WTC11 (cell line): ENCODE measurements at regions not wholly inside any gene's neighbourhood (a gene's known extent, or its start where the extent isn't known, plus 50 kb on each side); places are given as distances from the start of the nearest gene placed in this dataset.

ENCODE experiments used
- FOXJ3 ChIP-seq: sonication (generic); formaldehyde crosslinking; IDR thresholded peaks from 2 replicates; pipeline ENCODE4 v1.9.0; 2021; ENCODE audit warnings: missing genetic modification reagents, mild to moderate bottlenecking, borderline replicate concordance
- FOXP1 ChIP-seq: sonication (generic); formaldehyde crosslinking; IDR thresholded peaks from 2 replicates; pipeline ENCODE4 v1.8.0; 2022; ENCODE audit warnings: missing genetic modification reagents, mild to moderate bottlenecking, moderate library complexity, borderline replicate concordance
- NR2C2 ChIP-seq: sonication (generic); formaldehyde crosslinking; IDR thresholded peaks from 2 replicates; pipeline ENCODE4 v1.8.0; 2022; ENCODE audit warnings: mild to moderate bottlenecking, missing genetic modification reagents
- RELA ChIP-seq: sonication (generic); formaldehyde crosslinking; IDR thresholded peaks from 2 replicates; pipeline ENCODE4 v1.8.1; 2022; ENCODE audit warnings: missing genetic modification reagents, mild to moderate bottlenecking, borderline replicate concordance
- TCF7 ChIP-seq: sonication (generic); formaldehyde crosslinking; IDR thresholded peaks from 2 replicates; pipeline ENCODE4 v1.8.0; 2022; ENCODE audit warnings: mild to moderate bottlenecking, low read depth, missing genetic modification reagents, moderate library complexity
- ZNF138 ChIP-seq: sonication (generic); formaldehyde crosslinking; conservative IDR thresholded peaks from 2 replicates; pipeline ENCODE4 v1.8.1; 2022; ENCODE audit warnings: mild to moderate bottlenecking, moderate library complexity, missing genetic modification reagents
- ZNF416 ChIP-seq: fragments of 250-450 bp; sonication (Bioruptor Pico); IDR thresholded peaks from 2 replicates; pipeline ENCODE4 v1.9.0; 2021; ENCODE audit warnings: mild to moderate bottlenecking, inconsistent platforms
- TF ChIP-seq, protein P1 (sequence below): sonication (generic); formaldehyde crosslinking; IDR thresholded peaks from 2 replicates; pipeline ENCODE4 v1.8.0; 2023; ENCODE audit warnings: missing genetic modification reagents
- TF ChIP-seq, protein P2 (sequence below): fragments of 200-600 bp; IDR thresholded peaks from 2 replicates; pipeline ENCODE4 v1.8.0; 2022; ENCODE audit warnings: antibody characterized with exemption
- TF ChIP-seq, protein P3 (sequence below): sonication (generic); formaldehyde crosslinking; IDR thresholded peaks from 2 replicates; pipeline ENCODE4 v1.8.0; 2022; ENCODE audit warnings: mild to moderate bottlenecking, missing genetic modification reagents
- TF ChIP-seq, protein P4 (sequence below): sonication (generic); formaldehyde crosslinking; IDR thresholded peaks from 2 replicates; pipeline ENCODE4 v1.8.1; 2022; ENCODE audit warnings: mild to moderate bottlenecking, missing genetic modification reagents, moderate library complexity, borderline replicate concordance
- TF ChIP-seq, protein P5 (sequence below): sonication (generic); formaldehyde crosslinking; IDR thresholded peaks from 2 replicates; pipeline ENCODE4 v1.8.1; 2023; ENCODE audit warnings: mild to moderate bottlenecking, missing genetic modification reagents, moderate library complexity

DNA sequence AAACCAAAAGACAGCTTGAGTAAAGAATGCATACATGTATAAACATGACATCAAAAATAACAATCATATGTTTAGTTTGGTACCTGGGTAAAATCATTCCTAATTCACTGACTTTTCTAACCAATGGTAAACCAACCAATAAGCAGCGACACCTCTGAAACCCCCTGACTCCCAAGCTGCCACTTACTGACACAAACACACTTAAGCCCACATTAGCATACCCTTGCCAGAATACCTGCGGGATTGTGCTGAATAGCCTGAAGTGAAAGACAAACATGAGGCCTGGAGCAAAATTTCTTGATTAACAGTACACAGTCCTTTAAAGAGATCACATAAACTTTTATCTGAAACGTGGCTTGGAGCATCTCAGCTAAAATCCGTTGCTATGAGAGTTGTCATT is 902.9 kb downstream of the TMEM182 start:
- TF ChIP-seq FOXP1 (no peak), RELA (CRISPR knock-in tag) (no peak), TCF7 (CRISPR knock-in tag) (no peak), FOXJ3 (CRISPR knock-in tag) (no peak), ZNF138 (CRISPR knock-in tag) (no peak), NR2C2 (CRISPR knock-in tag) (no peak), ZNF416 (CRISPR knock-in tag) (no peak)
- TF ChIP-seq, protein P1, sequence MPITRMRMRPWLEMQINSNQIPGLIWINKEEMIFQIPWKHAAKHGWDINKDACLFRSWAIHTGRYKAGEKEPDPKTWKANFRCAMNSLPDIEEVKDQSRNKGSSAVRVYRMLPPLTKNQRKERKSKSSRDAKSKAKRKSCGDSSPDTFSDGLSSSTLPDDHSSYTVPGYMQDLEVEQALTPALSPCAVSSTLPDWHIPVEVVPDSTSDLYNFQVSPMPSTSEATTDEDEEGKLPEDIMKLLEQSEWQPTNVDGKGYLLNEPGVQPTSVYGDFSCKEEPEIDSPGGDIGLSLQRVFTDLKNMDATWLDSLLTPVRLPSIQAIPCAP (CRISPR knock-in tag), result no peak
- TF ChIP-seq, protein P2, sequence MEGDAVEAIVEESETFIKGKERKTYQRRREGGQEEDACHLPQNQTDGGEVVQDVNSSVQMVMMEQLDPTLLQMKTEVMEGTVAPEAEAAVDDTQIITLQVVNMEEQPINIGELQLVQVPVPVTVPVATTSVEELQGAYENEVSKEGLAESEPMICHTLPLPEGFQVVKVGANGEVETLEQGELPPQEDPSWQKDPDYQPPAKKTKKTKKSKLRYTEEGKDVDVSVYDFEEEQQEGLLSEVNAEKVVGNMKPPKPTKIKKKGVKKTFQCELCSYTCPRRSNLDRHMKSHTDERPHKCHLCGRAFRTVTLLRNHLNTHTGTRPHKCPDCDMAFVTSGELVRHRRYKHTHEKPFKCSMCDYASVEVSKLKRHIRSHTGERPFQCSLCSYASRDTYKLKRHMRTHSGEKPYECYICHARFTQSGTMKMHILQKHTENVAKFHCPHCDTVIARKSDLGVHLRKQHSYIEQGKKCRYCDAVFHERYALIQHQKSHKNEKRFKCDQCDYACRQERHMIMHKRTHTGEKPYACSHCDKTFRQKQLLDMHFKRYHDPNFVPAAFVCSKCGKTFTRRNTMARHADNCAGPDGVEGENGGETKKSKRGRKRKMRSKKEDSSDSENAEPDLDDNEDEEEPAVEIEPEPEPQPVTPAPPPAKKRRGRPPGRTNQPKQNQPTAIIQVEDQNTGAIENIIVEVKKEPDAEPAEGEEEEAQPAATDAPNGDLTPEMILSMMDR, result no peak
- TF ChIP-seq, protein P3, sequence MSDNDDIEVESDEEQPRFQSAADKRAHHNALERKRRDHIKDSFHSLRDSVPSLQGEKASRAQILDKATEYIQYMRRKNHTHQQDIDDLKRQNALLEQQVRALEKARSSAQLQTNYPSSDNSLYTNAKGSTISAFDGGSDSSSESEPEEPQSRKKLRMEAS (CRISPR knock-in tag), result no peak
- TF ChIP-seq, protein P4, sequence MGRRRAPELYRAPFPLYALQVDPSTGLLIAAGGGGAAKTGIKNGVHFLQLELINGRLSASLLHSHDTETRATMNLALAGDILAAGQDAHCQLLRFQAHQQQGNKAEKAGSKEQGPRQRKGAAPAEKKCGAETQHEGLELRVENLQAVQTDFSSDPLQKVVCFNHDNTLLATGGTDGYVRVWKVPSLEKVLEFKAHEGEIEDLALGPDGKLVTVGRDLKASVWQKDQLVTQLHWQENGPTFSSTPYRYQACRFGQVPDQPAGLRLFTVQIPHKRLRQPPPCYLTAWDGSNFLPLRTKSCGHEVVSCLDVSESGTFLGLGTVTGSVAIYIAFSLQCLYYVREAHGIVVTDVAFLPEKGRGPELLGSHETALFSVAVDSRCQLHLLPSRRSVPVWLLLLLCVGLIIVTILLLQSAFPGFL, result no peak
- TF ChIP-seq, protein P5, sequence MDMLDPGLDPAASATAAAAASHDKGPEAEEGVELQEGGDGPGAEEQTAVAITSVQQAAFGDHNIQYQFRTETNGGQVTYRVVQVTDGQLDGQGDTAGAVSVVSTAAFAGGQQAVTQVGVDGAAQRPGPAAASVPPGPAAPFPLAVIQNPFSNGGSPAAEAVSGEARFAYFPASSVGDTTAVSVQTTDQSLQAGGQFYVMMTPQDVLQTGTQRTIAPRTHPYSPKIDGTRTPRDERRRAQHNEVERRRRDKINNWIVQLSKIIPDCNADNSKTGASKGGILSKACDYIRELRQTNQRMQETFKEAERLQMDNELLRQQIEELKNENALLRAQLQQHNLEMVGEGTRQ (CRISPR knock-in tag), result no peak
